ENCODE measurements at regions not wholly inside any gene's neighbourhood (a gene's known extent, or its start where the extent isn't known, plus 50 kb on each side); places are given as distances from the start of the nearest gene placed in this dataset.

GRCh38 chr6:145339089-145339488 is 396.2 kb downstream of the EPM2A start:
- TF ChIP-seq CTCF (IDR thresholded peaks at IDR 0.05) = no peak
- no peak for TF ChIP-seq POLR2A (IDR thresholded peaks at IDR 0.05)
